ENCODE measurements at regions not wholly inside any gene's neighbourhood (a gene's known extent, or its start where the extent isn't known, plus 50 kb on each side); places are given as distances from the start of the nearest gene placed in this dataset.

- TF ChIP-seq CTCF (optimal IDR thresholded peaks at IDR 0.05 in 1 of 3, IDR thresholded peaks at IDR 0.05 in 1 of 3, conservative IDR thresholded peaks at IDR 0.05 in 1 of 3; ENCODE audit: extremely low read depth in 1 of 3, insufficient read depth in 2 of 3, low read length in 3 of 3) (no peak), EZH2 (IDR thresholded peaks at IDR 0.05; ENCODE audit: low read length) (no peak)
Observed at GRCh38 chr2:183542606-183543005, 418.4 kb downstream of the NUP35 start.

Data from keratinocyte (primary cell).